ENCODE measurements at regions not wholly inside any gene's neighbourhood (a gene's known extent, or its start where the extent isn't known, plus 50 kb on each side); places are given as distances from the start of the nearest gene placed in this dataset.

DNA sequence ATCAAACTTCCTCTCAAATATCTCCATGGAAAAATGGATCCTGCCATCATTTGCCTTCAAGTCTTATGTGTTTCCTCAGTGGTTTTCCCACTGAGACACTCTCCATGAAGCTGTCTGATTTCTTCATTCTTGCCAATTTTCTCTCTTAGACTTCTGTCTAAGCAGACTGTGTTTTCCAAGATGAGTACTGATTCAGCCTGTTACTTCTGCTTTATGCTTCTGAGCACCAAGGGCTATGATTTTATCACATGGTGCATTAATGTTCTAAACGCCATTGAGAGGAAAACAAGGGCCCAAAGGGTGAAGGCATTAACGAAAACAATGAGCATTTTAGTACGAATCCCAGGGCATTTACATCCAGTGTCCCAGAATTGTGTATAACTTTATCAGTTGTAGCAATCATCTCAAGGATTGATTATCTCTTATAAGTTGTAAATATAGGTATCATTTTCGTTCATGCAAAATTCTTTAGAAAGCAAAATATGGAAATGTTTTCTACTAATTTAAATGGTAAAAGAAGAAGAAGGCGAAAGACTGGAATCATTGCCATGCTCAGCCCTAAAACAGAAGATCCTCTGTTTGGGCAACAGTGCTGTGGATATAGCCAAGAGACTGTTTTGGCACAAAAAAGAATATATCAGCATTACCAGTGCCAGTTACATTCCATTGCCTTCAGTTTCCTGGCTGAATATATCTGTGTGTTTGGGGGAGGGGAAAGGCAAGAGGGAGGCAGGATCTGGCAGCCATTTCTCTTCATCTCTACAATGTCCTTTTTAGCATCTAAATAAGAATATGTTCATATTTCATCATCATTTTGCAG, 537.6 kb downstream of the ANXA1 start:
- no peak overlapping the region for H3K4me3 ChIP-seq (replicated peaks in 1 of 2; ENCODE audit: low read depth in 2 of 2, low read length in 2 of 2)
- TF ChIP-seq, protein P1, sequence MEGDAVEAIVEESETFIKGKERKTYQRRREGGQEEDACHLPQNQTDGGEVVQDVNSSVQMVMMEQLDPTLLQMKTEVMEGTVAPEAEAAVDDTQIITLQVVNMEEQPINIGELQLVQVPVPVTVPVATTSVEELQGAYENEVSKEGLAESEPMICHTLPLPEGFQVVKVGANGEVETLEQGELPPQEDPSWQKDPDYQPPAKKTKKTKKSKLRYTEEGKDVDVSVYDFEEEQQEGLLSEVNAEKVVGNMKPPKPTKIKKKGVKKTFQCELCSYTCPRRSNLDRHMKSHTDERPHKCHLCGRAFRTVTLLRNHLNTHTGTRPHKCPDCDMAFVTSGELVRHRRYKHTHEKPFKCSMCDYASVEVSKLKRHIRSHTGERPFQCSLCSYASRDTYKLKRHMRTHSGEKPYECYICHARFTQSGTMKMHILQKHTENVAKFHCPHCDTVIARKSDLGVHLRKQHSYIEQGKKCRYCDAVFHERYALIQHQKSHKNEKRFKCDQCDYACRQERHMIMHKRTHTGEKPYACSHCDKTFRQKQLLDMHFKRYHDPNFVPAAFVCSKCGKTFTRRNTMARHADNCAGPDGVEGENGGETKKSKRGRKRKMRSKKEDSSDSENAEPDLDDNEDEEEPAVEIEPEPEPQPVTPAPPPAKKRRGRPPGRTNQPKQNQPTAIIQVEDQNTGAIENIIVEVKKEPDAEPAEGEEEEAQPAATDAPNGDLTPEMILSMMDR (IDR thresholded peaks at IDR 0.05; ENCODE audit: low read depth, low read length), result no peak
- DNase-seq (ENCODE audit: low read depth in 2 of 2), result peak in 1 of 2 donors; percentile 19

DNA sequence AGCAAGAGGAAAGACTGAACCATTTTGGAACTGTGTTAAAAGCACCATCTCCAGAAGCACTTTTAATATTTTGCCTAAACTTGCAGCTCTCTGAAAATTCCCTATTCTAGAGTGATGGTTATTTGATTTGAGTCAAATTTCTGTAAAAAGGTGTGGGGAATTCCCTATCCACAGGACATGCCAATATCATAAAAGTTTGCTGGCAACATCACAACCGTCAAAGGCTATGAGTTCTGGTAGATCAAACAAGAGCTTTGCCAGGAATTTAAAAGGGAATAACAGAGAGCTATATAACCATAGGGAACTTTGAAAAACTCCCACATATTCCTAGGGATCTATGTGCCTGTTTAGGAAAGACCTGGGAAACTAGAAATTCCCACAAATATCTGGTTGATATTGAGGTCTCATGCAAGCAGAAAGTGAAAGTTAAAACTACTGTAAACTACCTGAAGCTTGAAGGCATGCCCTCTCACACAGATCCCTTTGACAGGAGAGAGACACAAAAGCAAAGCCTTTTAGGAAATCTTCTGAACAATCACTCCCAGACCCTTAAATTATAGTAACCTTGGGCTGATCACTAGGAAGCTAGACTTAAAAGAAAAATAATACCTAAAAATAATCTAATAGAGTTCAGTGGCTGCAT, 549.9 kb downstream of the ANXA1 start:
- H3K4me3 ChIP-seq (replicated peaks in 1 of 2; ENCODE audit: low read depth in 2 of 2, low read length in 2 of 2), result no peak overlapping the region
- no peak for DNase-seq (ENCODE audit: low read depth in 2 of 2)
- TF ChIP-seq, protein P1 (IDR thresholded peaks at IDR 0.05; ENCODE audit: low read depth, low read length), result no peak

DNA sequence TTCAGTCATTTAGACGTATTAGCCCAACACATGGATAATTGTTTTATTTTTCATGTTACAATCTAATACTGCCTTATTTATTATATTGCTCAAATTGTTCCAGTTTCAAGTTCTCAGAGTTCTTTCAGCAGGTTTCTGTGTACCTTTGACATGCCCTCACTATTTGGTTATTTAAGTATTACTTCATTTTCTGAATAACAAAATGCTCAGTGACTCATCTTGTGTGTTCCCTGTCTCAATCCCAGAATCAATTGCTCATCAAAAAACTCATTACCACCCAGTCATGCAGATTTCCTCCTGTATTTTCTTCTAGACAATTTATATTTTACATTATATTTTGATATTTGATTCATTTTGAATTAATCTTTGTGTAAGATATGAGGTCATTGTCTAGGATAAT, 562.6 kb downstream of the ANXA1 start:
- DNase-seq (ENCODE audit: low read depth in 2 of 2), result peak in 1 of 2 donors; percentile 2

DNA sequence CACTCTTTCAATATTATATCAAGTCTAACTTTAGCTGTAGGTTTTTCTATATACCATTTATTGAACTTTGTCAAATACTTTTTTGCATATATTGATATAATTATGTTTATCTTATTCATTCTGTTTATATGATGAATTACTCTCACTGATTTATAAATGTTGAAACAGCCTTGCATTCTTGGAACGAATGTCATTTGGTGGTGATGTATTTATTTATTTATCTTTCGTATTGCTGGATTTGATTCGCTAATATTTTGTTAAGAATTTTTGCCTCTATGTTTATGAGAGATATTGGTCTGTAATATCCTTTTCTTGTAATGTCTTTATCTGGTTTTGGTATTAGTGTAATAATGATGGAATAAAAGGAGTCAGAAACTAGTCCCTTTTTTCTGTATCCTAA, 563.9 kb downstream of the ANXA1 start:
- no peak overlapping the region for H3K4me3 ChIP-seq (replicated peaks in 1 of 2; ENCODE audit: low read depth in 2 of 2, low read length in 2 of 2)
- TF ChIP-seq, protein P1 (IDR thresholded peaks at IDR 0.05; ENCODE audit: low read depth, low read length), result no peak
- DNase-seq (ENCODE audit: low read depth in 2 of 2), result no peak

More for the DNA sequence above, 562.6 kb downstream of the ANXA1 start:
- no peak overlapping the region for H3K4me3 ChIP-seq (replicated peaks in 1 of 2; ENCODE audit: low read depth in 2 of 2, low read length in 2 of 2)
- TF ChIP-seq, protein P1 (IDR thresholded peaks at IDR 0.05; ENCODE audit: low read depth, low read length), result no peak

DNA sequence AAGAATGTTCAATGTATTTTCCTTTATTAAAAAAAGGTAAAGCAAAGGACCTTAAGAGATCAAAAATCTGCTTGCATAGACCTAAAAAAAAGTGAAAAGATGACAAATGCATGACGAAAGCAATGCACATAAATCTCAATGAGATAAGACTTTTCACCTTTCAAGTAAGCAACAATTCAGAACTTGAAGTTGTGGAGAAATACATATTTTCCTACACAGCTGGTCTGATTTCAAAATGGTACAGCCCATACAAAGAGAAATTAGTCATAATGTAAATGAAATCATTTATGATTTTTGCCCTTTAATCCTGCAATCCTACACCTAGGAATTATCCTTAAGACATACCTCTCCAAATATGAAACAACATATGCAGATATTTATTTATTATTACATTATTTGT, 568.0 kb downstream of the ANXA1 start:
- no peak for DNase-seq (ENCODE audit: low read depth in 2 of 2)
- TF ChIP-seq, protein P1 (IDR thresholded peaks at IDR 0.05; ENCODE audit: low read depth, low read length), result no peak
- no peak overlapping the region for H3K4me3 ChIP-seq (replicated peaks in 1 of 2; ENCODE audit: low read depth in 2 of 2, low read length in 2 of 2)

DNA sequence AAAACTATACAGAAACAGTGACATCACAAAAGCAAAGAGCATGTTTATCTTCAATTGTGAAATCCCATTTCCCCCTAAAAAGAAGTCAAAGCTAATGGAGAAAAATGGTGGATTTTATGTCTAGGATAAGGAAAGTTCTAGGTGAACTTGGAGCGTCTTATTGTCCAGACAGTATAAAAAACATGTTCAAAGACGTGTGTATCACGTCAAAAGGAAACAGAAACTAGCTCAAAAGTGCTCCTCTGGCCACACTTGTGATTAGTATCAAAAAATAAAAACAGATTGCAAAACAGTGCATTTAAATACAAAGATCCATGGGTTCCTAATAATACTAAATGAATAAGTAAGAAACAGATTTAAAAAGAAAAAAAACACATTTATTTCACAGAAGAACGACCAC, 568.9 kb downstream of the ANXA1 start:
- TF ChIP-seq, protein P1 (IDR thresholded peaks at IDR 0.05; ENCODE audit: low read depth, low read length), result no peak
- no peak for DNase-seq (ENCODE audit: low read depth in 2 of 2)
- no peak overlapping the region for H3K4me3 ChIP-seq (replicated peaks in 1 of 2; ENCODE audit: low read depth in 2 of 2, low read length in 2 of 2)
